Vagina (tissue), 2 donors: ENCODE measurements at regions not wholly inside any gene's neighbourhood (a gene's known extent, or its start where the extent isn't known, plus 50 kb on each side); places are given as distances from the start of the nearest gene placed in this dataset.

Experiments
- DNase-seq, 2 donors: peaks; one replicate each; pipeline ENCODE4 v3.0.0-alpha.2; 2017; ENCODE audit errors: extremely low spot score in 2 of 2
- H3K27ac ChIP-seq: fragments of 200-600 bp; sonication (generic); one replicate; pipeline ENCODE4 v1.5.1; 2019
- H3K27me3 ChIP-seq: fragments of 200-600 bp; sonication (generic); one replicate; pipeline ENCODE4 v1.5.1; 2019
- H3K36me3 ChIP-seq, 2 donors: fragments of 200-600 bp; sonication (generic); one replicate each; pipeline ENCODE4 v1.5.1; 2017 to 2019
- H3K4me1 ChIP-seq: fragments of 200-600 bp; sonication (generic); one replicate; pipeline ENCODE4 v1.5.1; 2019
- H3K4me3 ChIP-seq, 2 donors: fragments of 200-600 bp; sonication (generic); 1 replicate in 1 of 2; 2 replicates in 1 of 2; pipeline ENCODE4 v1.5.1; 2016 to 2019
- H3K9me3 ChIP-seq: fragments of 200-600 bp; sonication (generic); one replicate; pipeline ENCODE4 v1.5.1; 2019
- CTCF ChIP-seq, 3 experiments: fragments of 450-650 bp in 2 of 3; fragments of 200-600 bp in 1 of 3; sonication (generic) in 1 of 3; IDR thresholded peaks; one replicate each; pipeline ENCODE4 v1.5.1; 2017 to 2019; ENCODE audit warnings: antibody characterized with exemption in 3 of 3, mild to moderate bottlenecking in 2 of 3, moderate library complexity in 2 of 3
- POLR2A ChIP-seq, 2 donors: fragments of 450-650 bp; IDR thresholded peaks; one replicate each; pipeline ENCODE4 v1.6.1; 2017; ENCODE audit warnings: antibody characterized with exemption in 2 of 2, mild to moderate bottlenecking in 2 of 2, moderate library complexity in 2 of 2
- POLR2AphosphoS5 ChIP-seq, 2 donors: sonication (generic); formaldehyde crosslinking; IDR thresholded peaks; one replicate each; pipeline ENCODE4 v1.9.0; 2017; ENCODE audit warnings: antibody characterized with exemption in 2 of 2, mild to moderate bottlenecking in 2 of 2, low read depth in 1 of 2; ENCODE audit not compliant: insufficient read depth in 1 of 2
- intact Hi-C: fragments of 100-400 bp; cut with DNase I; formaldehyde crosslinking; loops from one replicate; pipeline ENCODE4 v1.15.1; 2023

GRCh38 chr5:54754878-54755277 is 230.5 kb downstream of the ESM1 start:
- Histone ChIP-seq H3K27me3 (no peaks in the 10 kb centered on the region), H3K36me3 (no peaks in the 10 kb centered on the region), H3K9me3 (no peaks in the 10 kb centered on the region), H3K4me3 (no peak overlapping the region), H3K4me1 (no peaks in the 10 kb centered on the region), H3K27ac (no peak overlapping the region)
- TF ChIP-seq POLR2AphosphoS5 (IDR thresholded peaks at IDR 0.05; ENCODE audit: insufficient read depth in 1 of 2, low read depth in 1 of 2) (no peak), POLR2A (IDR thresholded peaks at IDR 0.05) (no peak), CTCF (IDR thresholded peaks at IDR 0.05) (no peak)
- DNase-seq: peak in 1 of 2 donors; percentile 70
- intact Hi-C loops: loop anchor here (10.0 kb wide), 1 partner anchor 240 kb away; the partner anchor contains the start of gene SNX18

GRCh38 chr5:54754420-54754819 is 231.0 kb downstream of the ESM1 start:
- intact Hi-C loops: loop anchor here (10.0 kb wide), 1 partner anchor 240 kb away; the partner anchor contains the start of gene SNX18
- TF ChIP-seq POLR2AphosphoS5 (IDR thresholded peaks at IDR 0.05; ENCODE audit: insufficient read depth in 1 of 2, low read depth in 1 of 2) (no peak), CTCF (IDR thresholded peaks at IDR 0.05) (no peak), POLR2A (IDR thresholded peaks at IDR 0.05) (no peak)
- Histone ChIP-seq H3K4me1 (no peaks in the 10 kb centered on the region), H3K36me3 (no peaks in the 10 kb centered on the region), H3K27ac (no peak overlapping the region), H3K27me3 (no peaks in the 10 kb centered on the region), H3K4me3 (no peak overlapping the region), H3K9me3 (no peaks in the 10 kb centered on the region)
- DNase-seq: no peak

- DNase-seq: no peak
- no peaks in the 10 kb centered on the region for H3K4me1 ChIP-seq
- TF ChIP-seq POLR2A (IDR thresholded peaks at IDR 0.05): no peak
- no peak for TF ChIP-seq POLR2AphosphoS5 (IDR thresholded peaks at IDR 0.05; ENCODE audit: insufficient read depth in 1 of 2, low read depth in 1 of 2)
- no peak for TF ChIP-seq CTCF (IDR thresholded peaks at IDR 0.05)
- H3K4me3 ChIP-seq: no peak overlapping the region
- H3K27me3 ChIP-seq: no peaks in the 10 kb centered on the region
- H3K27ac ChIP-seq: no peak overlapping the region
- no peaks in the 10 kb centered on the region for H3K9me3 ChIP-seq
- H3K36me3 ChIP-seq: no peaks in the 10 kb centered on the region
- intact Hi-C loops: loop anchor here (10.0 kb wide), 1 partner anchor 239 kb away; the partner anchor contains the start of gene SNX18
These were observed 231.6 kb downstream of the ESM1 start for GRCh38 chr5:54753753-54754152.

GRCh38 chr5:54753034-54753433 is 232.4 kb downstream of the ESM1 start:
- TF ChIP-seq POLR2A (IDR thresholded peaks at IDR 0.05): no peak
- no peak for TF ChIP-seq POLR2AphosphoS5 (IDR thresholded peaks at IDR 0.05; ENCODE audit: insufficient read depth in 1 of 2, low read depth in 1 of 2)
- no peak for TF ChIP-seq CTCF (IDR thresholded peaks at IDR 0.05)
- Histone ChIP-seq H3K27ac (no peak overlapping the region), H3K27me3 (no peaks in the 10 kb centered on the region), H3K4me1 (no peaks in the 10 kb centered on the region), H3K9me3 (no peaks in the 10 kb centered on the region), H3K36me3 (no peaks in the 10 kb centered on the region), H3K4me3 (no peak overlapping the region)
- intact Hi-C loops: loop anchor here (10.0 kb wide), 1 partner anchor 238 kb away; the partner anchor contains the start of gene SNX18
- peak in 1 of 2 donors; percentile 55 for DNase-seq

- peaks cover 19% of the 10 kb centered on the region for H3K4me1 ChIP-seq
- no peaks in the 10 kb centered on the region for H3K27me3 ChIP-seq
- intact Hi-C loops: no loop called here
- TF ChIP-seq POLR2A (IDR thresholded peaks at IDR 0.05) (no peak), CTCF (IDR thresholded peaks at IDR 0.05) (no peak), POLR2AphosphoS5 (IDR thresholded peaks at IDR 0.05; ENCODE audit: insufficient read depth in 1 of 2, low read depth in 1 of 2) (no peak)
- DNase-seq: no peak
- H3K9me3 ChIP-seq: no peaks in the 10 kb centered on the region
- no peak overlapping the region for H3K27ac ChIP-seq
- H3K4me3 ChIP-seq: no peak overlapping the region
- H3K36me3 ChIP-seq: no peaks in the 10 kb centered on the region
These were observed 231.0 kb downstream of the SNX18 start for GRCh38 chr5:54748527-54748926.
